ENCODE measurements at regions not wholly inside any gene's neighbourhood (a gene's known extent, or its start where the extent isn't known, plus 50 kb on each side); places are given as distances from the start of the nearest gene placed in this dataset.

DNA sequence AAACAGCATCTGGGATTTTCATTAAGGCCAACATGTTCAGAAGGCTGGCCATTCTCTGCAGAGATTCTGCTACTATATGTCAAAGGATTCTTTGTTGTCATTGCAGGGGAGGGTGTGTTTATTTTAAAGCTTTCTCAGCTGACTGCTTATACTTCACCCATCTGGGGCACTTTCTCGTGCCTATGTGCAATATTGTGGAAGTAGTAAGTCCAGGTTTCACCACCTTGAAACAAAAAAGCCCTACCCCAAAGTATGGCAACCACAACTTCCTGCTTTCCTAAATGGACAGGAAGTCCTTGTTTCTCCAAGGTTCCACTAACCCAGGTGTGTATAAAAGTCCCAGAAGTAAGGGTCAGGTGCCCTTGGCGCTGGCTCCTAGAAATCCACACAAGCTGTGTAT lies 58.7 kb upstream of the COL1A2 start:
- H3K4me1 ChIP-seq, result no peaks in the 10 kb centered on the region

DNA sequence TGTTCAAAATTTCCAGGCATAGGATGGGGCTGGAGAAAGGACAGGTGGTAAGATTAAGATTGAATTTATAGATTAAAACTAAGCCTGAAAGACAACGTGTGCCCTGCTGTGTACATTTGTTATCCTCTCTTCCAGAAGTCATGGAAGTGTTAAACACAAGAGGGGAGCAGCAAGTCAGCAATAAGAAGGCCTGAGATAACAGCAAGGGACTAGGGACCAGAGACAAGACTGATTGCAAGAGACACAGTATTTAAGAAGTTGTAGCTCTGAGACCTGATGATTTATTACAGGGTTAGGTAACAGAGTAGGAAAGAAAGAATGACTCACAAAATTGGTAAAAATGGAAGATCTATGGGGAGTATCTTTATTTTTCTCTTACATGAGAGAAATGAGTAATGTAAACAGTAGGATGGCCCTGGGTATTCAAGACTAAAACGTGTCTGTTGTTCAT lies 55.7 kb upstream of the COL1A2 start:
- no peaks in the 10 kb centered on the region for H3K27me3 ChIP-seq
- TF ChIP-seq, protein P1, sequence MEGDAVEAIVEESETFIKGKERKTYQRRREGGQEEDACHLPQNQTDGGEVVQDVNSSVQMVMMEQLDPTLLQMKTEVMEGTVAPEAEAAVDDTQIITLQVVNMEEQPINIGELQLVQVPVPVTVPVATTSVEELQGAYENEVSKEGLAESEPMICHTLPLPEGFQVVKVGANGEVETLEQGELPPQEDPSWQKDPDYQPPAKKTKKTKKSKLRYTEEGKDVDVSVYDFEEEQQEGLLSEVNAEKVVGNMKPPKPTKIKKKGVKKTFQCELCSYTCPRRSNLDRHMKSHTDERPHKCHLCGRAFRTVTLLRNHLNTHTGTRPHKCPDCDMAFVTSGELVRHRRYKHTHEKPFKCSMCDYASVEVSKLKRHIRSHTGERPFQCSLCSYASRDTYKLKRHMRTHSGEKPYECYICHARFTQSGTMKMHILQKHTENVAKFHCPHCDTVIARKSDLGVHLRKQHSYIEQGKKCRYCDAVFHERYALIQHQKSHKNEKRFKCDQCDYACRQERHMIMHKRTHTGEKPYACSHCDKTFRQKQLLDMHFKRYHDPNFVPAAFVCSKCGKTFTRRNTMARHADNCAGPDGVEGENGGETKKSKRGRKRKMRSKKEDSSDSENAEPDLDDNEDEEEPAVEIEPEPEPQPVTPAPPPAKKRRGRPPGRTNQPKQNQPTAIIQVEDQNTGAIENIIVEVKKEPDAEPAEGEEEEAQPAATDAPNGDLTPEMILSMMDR (IDR thresholded peaks at IDR 0.05), result no peak
- no peak for TF ChIP-seq POLR2A (IDR thresholded peaks at IDR 0.05)
- H3K36me3 ChIP-seq, result no peaks in the 10 kb centered on the region
- H3K9me3 ChIP-seq, result no peaks in the 10 kb centered on the region
- no peak overlapping the region for H3K27ac ChIP-seq
- no peaks in the 10 kb centered on the region for H3K4me1 ChIP-seq
- no peak for DNase-seq
- 16 to 40% (median 36%) methylated on average over 2 of the region's 2 CpGs for WGBS, 4 donors
- no peak for ATAC-seq
- no peak overlapping the region for H3K4me3 ChIP-seq
- intact Hi-C loops (cut with DNase I), result no loop called here

More for the DNA sequence above, 58.7 kb upstream of the COL1A2 start:
- Histone ChIP-seq H3K27ac (no peak overlapping the region), H3K36me3 (no peaks in the 10 kb centered on the region), H3K4me3 (no peak overlapping the region), H3K27me3 (no peaks in the 10 kb centered on the region), H3K9me3 (no peaks in the 10 kb centered on the region)
- no peak for DNase-seq
- intact Hi-C loops (cut with DNase I), result no loop called here
- TF ChIP-seq POLR2A (IDR thresholded peaks at IDR 0.05), result no peak
- TF ChIP-seq, protein P1 (IDR thresholded peaks at IDR 0.05), result no peak
- ATAC-seq, result no peak
- 62 to 74% (median 71%) methylated on average over 2 of the region's 2 CpGs for WGBS, 4 donors

DNA sequence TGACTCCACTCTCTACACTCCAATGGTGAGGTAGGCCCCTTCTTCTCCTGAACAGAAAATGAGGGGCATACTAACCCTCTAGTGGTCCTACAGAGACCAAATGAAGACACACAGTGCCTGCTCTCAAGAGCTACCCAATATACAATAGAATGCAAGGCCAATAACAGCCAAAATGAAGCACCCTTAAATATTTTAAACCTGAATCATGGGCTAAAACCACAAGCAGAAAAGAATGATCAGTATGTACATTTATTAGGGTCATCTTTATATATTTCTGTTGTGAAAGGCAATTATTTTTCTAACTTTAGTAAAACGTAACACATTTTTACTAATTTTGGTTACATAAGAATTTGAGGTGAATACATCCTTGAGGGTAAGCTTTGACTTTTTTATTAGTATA lies 49.9 kb upstream of the COL1A2 start:
- H3K4me1 ChIP-seq, result peaks cover 0 to 19% (median 0%) of the 10 kb centered on the region in 12 donors
- H3K9me3 ChIP-seq, result no peaks in the 10 kb centered on the region
- no peak for DNase-seq
- no peak overlapping the region for H3K4me3 ChIP-seq
- no peaks in the 10 kb centered on the region for H3K36me3 ChIP-seq
- H3K27ac ChIP-seq, result no peak overlapping the region
- intact Hi-C loops (cut with DNase I), result loop anchor here in 1 of 10 donors (5.0 kb wide), 1 partner anchor 43 kb away; no protein-coding TSS in a partner anchor
- TF ChIP-seq POLR2A (IDR thresholded peaks at IDR 0.05), result no peak
- TF ChIP-seq, protein P1 (IDR thresholded peaks at IDR 0.05), result no peak
- ATAC-seq, result no peak
- 89 to 94% (median 91%) methylated on average over 1 of the region's 1 CpG for WGBS, 4 donors
- no peaks in the 10 kb centered on the region for H3K27me3 ChIP-seq
